Kidney glomerular epithelial cell (primary cell): ENCODE measurements at regions not wholly inside any gene's neighbourhood (a gene's known extent, or its start where the extent isn't known, plus 50 kb on each side); places are given as distances from the start of the nearest gene placed in this dataset.
"Not testable (repeated sequence)": the region's sequence is repeated elsewhere in the genome, so short reads cannot be mapped to it uniquely, and the experiment has no call there.

Source experiments
- DNase-seq: peaks from one replicate; lab custom pipeline; 2025; lab: John Stamatoyannopoulos, UW

- peak; percentile 65 for DNase-seq
Observed at GRCh38 chr14:45716572-45716971, 463.6 kb upstream of the MIS18BP1 start.

GRCh38 chr14:45715946-45716345 lies 462.9 kb upstream of the MIS18BP1 start:
- DNase-seq: peak; percentile 8

GRCh38 chr14:45709541-45709940 lies 456.5 kb upstream of the MIS18BP1 start:
- no peak for DNase-seq

- no peak for DNase-seq
Observed at GRCh38 chr14:45705940-45706534, 453.0 kb upstream of the MIS18BP1 start.

- no peak for DNase-seq
Observed at GRCh38 chr14:45699471-45699870, 446.5 kb upstream of the MIS18BP1 start.

GRCh38 chr14:45698462-45699134 lies 445.6 kb upstream of the MIS18BP1 start:
- peak; percentile 7 for DNase-seq

GRCh38 chr14:45686771-45687170 lies 433.8 kb upstream of the MIS18BP1 start:
- no peak for DNase-seq

- DNase-seq: no peak
Observed at GRCh38 chr14:45680531-45680930, 427.5 kb upstream of the MIS18BP1 start.

GRCh38 chr14:45679853-45680252 lies 426.9 kb upstream of the MIS18BP1 start:
- DNase-seq: peak; percentile 82

- DNase-seq: no peak
Observed at GRCh38 chr14:45678163-45678562, 425.2 kb upstream of the MIS18BP1 start.

- DNase-seq: no peak
Observed at GRCh38 chr14:45673420-45673819, 420.4 kb upstream of the MIS18BP1 start.

GRCh38 chr14:45664668-45665356 lies 411.8 kb upstream of the MIS18BP1 start:
- DNase-seq: no peak

GRCh38 chr14:45658917-45659299 lies 405.9 kb upstream of the MIS18BP1 start:
- DNase-seq: no peak

GRCh38 chr14:45658226-45658916 lies 405.4 kb upstream of the MIS18BP1 start:
- no peak for DNase-seq

GRCh38 chr14:45651890-45652289 lies 398.9 kb upstream of the MIS18BP1 start:
- DNase-seq: peak; percentile 5

GRCh38 chr14:45650754-45651153 lies 397.8 kb upstream of the MIS18BP1 start:
- no peak for DNase-seq

GRCh38 chr14:45649051-45649450 lies 396.0 kb upstream of the MIS18BP1 start:
- DNase-seq: no peak

- DNase-seq: no peak
Observed at GRCh38 chr14:45641541-45641940, 388.5 kb upstream of the MIS18BP1 start.

- DNase-seq: not testable (repeated sequence)
Observed at GRCh38 chr14:45634651-45635441, 381.8 kb upstream of the MIS18BP1 start.

- DNase-seq: no peak
Observed at GRCh38 chr14:45633220-45633984, 380.4 kb upstream of the MIS18BP1 start.

- DNase-seq: no peak
Observed at GRCh38 chr14:45621731-45622130, 368.7 kb upstream of the MIS18BP1 start.
